Fibroblast of lung (primary cell): ENCODE measurements at regions not wholly inside any gene's neighbourhood (a gene's known extent, or its start where the extent isn't known, plus 50 kb on each side); places are given as distances from the start of the nearest gene placed in this dataset.

Experiments used
- DNase-seq, 2 donors: peaks; one replicate each; pipeline versions ENCODE4 v3.0.0 to v3.0.0-alpha.2; 2010; ENCODE audit warnings: low read depth in 2 of 2
- H2AFZ ChIP-seq: 2 replicates; pipeline ENCODE4 v1.5.1; 2012; ENCODE audit warnings: low read length, control low read depth, inconsistent platforms
- H3K27ac ChIP-seq: 2 replicates; pipeline ENCODE4 v1.5.1; 2011; ENCODE audit warnings: low read length, control low read depth; ENCODE audit not compliant: insufficient read depth
- H3K27me3 ChIP-seq: 2 replicates; pipeline ENCODE4 v1.5.1; 2011; ENCODE audit warnings: mild to moderate bottlenecking, low read length; ENCODE audit not compliant: control insufficient read depth, insufficient read depth
- H3K36me3 ChIP-seq: 2 replicates; pipeline ENCODE4 v1.5.1; 2011; ENCODE audit warnings: low read length; ENCODE audit not compliant: control insufficient read depth, insufficient read depth
- H3K4me1 ChIP-seq: 2 replicates; pipeline ENCODE4 v1.5.1; 2011; ENCODE audit warnings: low read length; ENCODE audit not compliant: control insufficient read depth, insufficient read depth; ENCODE audit errors: extremely low read depth
- H3K4me2 ChIP-seq: 2 replicates; pipeline ENCODE4 v1.5.1; 2011; ENCODE audit warnings: low read length, control low read depth; ENCODE audit not compliant: insufficient read depth; ENCODE audit errors: extremely low read depth
- H3K4me3 ChIP-seq, 4 experiments: fragments of 200-600 bp in 1 of 4; sonication (generic) in 1 of 4; replicated peaks in 1 of 4; 2 replicates each; pipeline ENCODE4 v1.5.1; 2011 to 2016; ENCODE audit warnings: low read length in 4 of 4, low read depth in 3 of 4, mild to moderate bottlenecking in 3 of 4, control low read depth in 2 of 4, inconsistent platforms in 1 of 4, mixed read lengths in 1 of 4; ENCODE audit not compliant: insufficient read depth in 1 of 4; ENCODE audit errors: control extremely low read depth in 1 of 4
- H3K79me2 ChIP-seq: 2 replicates; pipeline ENCODE4 v1.5.1; 2012; ENCODE audit warnings: mild to moderate bottlenecking, low read length, inconsistent platforms; ENCODE audit not compliant: control insufficient read depth, insufficient read depth
- H3K9ac ChIP-seq: 2 replicates; pipeline ENCODE4 v1.5.1; 2011; ENCODE audit warnings: mild to moderate bottlenecking, low read length, control low read depth; ENCODE audit not compliant: insufficient read depth
- H3K9me3 ChIP-seq: 2 replicates; pipeline ENCODE4 v1.5.1; 2012; ENCODE audit warnings: low read depth, low read length; ENCODE audit not compliant: control insufficient read depth, insufficient read depth
- H4K20me1 ChIP-seq: 2 replicates; pipeline ENCODE4 v1.5.1; 2011; ENCODE audit warnings: low read length; ENCODE audit not compliant: control insufficient read depth, insufficient read depth; ENCODE audit errors: extremely low read depth
- EZH2 ChIP-seq: IDR thresholded peaks from 2 replicates; pipeline ENCODE4 v1.5.1; 2012; ENCODE audit warnings: low read length, control low read depth, mild to moderate bottlenecking; ENCODE audit errors: missing control alignments
- TF ChIP-seq, protein P1 (sequence below), 2 donors: IDR thresholded peaks in 1 of 2; conservative IDR thresholded peaks in 1 of 2; 1 replicate in 1 of 2; 2 replicates in 1 of 2; pipeline ENCODE4 v1.5.1; 2011 to 2012; ENCODE audit warnings: low read length in 2 of 2, control low read depth in 1 of 2, inconsistent platforms in 1 of 2, low read depth in 1 of 2, mild to moderate bottlenecking in 1 of 2

DNA sequence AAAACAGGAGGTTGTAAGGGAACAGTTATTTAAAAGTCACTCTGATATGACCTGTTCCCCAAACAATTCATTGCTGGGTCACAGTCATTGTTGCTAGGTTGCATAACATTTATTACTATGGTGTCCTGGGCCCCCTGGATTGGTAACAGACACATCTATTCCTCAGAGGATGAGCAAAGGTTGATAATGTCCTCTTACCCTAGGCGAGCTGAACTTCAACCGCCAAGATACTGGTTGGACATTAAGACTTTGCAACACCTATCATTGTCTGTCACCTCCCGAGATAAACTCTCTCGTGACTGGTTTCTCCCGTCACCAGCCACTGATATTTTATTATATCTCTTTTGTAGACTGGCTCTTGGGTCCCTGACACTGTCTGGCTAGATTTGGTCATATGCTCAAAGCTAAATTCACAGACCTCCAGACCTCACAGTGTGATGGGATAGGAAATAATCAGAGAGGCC lies 361.3 kb downstream of the ZNF521 start:
- Histone ChIP-seq H4K20me1 (no peaks in the 10 kb centered on the region), H3K9me3 (no peaks in the 10 kb centered on the region), H3K27ac (no peak overlapping the region), H3K27me3 (no peaks in the 10 kb centered on the region), H3K4me2 (no peak overlapping the region), H2AFZ (no peak overlapping the region), H3K79me2 (no peaks in the 10 kb centered on the region), H3K4me1 (peaks cover 2% of the 10 kb centered on the region), H3K4me3 (no peak overlapping the region), H3K9ac (no peak overlapping the region), H3K36me3 (no peaks in the 10 kb centered on the region)
- TF ChIP-seq, protein P1, sequence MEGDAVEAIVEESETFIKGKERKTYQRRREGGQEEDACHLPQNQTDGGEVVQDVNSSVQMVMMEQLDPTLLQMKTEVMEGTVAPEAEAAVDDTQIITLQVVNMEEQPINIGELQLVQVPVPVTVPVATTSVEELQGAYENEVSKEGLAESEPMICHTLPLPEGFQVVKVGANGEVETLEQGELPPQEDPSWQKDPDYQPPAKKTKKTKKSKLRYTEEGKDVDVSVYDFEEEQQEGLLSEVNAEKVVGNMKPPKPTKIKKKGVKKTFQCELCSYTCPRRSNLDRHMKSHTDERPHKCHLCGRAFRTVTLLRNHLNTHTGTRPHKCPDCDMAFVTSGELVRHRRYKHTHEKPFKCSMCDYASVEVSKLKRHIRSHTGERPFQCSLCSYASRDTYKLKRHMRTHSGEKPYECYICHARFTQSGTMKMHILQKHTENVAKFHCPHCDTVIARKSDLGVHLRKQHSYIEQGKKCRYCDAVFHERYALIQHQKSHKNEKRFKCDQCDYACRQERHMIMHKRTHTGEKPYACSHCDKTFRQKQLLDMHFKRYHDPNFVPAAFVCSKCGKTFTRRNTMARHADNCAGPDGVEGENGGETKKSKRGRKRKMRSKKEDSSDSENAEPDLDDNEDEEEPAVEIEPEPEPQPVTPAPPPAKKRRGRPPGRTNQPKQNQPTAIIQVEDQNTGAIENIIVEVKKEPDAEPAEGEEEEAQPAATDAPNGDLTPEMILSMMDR (conservative IDR thresholded peaks at IDR 0.05 in 1 of 2, IDR thresholded peaks at IDR 0.05 in 1 of 2; ENCODE audit: low read depth in 1 of 2, low read length in 2 of 2), result no peak
- TF ChIP-seq EZH2, result no peak
- DNase-seq, result no peak

DNA sequence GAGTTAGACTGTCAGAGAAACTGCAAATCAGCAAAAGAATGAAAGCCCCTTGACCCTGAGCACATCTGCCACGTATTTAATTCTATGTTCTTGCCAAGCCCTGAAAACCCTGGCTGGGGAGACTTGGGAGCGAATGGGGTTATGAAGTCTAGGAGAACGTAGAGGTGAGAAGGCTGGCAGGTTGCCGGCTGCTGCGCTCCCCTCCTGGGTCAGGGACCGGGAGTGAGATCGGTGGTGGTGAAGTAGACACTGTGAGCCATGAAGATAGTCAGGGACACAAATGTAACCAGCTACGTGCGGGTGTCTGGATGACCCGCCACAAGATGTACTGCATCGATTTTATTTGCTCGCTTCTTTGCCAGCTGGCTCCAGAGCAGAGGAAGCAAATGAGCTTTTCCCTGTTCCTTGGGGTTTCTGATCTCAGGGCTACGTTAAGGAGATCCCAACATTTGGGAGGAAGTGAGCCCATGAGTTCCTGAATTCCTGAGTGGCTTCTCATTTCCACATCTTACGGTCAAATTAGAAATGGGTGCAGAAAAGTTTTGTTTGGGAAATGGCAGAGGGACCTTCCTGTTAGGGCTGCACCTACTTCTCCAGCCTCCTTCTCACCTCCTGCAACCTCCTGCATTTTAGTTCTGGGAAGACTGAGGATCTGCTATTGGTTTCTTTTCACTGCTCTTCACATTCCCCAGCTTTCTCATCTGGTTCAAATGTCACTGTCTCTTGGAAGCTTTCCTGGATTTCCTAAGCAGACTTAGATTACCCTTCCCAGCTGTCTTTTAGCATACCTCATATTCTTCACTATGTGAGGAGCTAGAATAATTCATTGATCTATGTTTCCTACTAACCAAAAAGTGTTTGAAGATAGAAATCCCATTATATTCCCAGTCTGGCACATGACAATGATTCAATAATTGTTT lies 360.6 kb downstream of the ZNF521 start:
- Histone ChIP-seq H2AFZ (peak overlapping the region; percentile 4), H3K36me3 (no peaks in the 10 kb centered on the region), H3K9ac (no peak overlapping the region), H3K4me1 (peaks cover 2% of the 10 kb centered on the region), H3K4me2 (peak overlapping the region; percentile 59), H4K20me1 (no peaks in the 10 kb centered on the region), H3K27me3 (no peaks in the 10 kb centered on the region), H3K79me2 (no peaks in the 10 kb centered on the region), H3K9me3 (no peaks in the 10 kb centered on the region), H3K27ac (no peak overlapping the region), H3K4me3 (no peak overlapping the region)
- peak in 1 of 2 donors; percentile 37 for DNase-seq
- no peak for TF ChIP-seq EZH2
- TF ChIP-seq, protein P1 (conservative IDR thresholded peaks at IDR 0.05 in 1 of 2, IDR thresholded peaks at IDR 0.05 in 1 of 2; ENCODE audit: low read depth in 1 of 2, low read length in 2 of 2), result no peak

DNA sequence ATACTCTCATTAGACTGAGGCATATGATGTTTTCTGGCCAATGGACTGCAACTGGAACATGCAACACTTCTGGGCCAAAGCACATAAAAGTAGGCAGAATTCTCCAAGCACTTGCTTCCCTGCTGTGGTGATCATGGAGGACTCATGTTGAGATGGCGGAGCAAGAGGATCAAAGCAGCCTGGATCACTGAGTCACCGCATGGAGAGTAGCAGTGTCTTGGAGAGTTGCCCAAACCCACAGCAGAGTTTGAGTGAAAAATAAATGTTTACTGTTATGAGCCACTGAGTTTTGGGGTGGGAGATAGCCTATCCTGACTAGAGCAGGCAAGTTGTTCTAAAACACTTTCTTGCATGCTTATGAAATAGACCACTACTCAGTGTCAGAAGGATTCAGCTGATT lies 359.5 kb downstream of the ZNF521 start:
- Histone ChIP-seq H3K9ac (no peak overlapping the region), H3K27me3 (no peaks in the 10 kb centered on the region)

More for the DNA sequence above, 359.5 kb downstream of the ZNF521 start:
- H3K4me3 ChIP-seq, result no peak overlapping the region
- no peaks in the 10 kb centered on the region for H3K4me1 ChIP-seq
- no peaks in the 10 kb centered on the region for H3K9me3 ChIP-seq
- H3K36me3 ChIP-seq, result no peaks in the 10 kb centered on the region
- no peak overlapping the region for H2AFZ ChIP-seq
- H4K20me1 ChIP-seq, result no peaks in the 10 kb centered on the region
- TF ChIP-seq, protein P1 (conservative IDR thresholded peaks at IDR 0.05 in 1 of 2, IDR thresholded peaks at IDR 0.05 in 1 of 2; ENCODE audit: low read depth in 1 of 2, low read length in 2 of 2), result no peak
- TF ChIP-seq EZH2, result no peak
- DNase-seq, result peak in 1 of 2 donors; percentile 36
- no peak overlapping the region for H3K27ac ChIP-seq
- H3K4me2 ChIP-seq, result no peak overlapping the region
- H3K79me2 ChIP-seq, result no peaks in the 10 kb centered on the region
